WERI-Rb-1 (cell line): ENCODE measurements at regions not wholly inside any gene's neighbourhood (a gene's known extent, or its start where the extent isn't known, plus 50 kb on each side); places are given as distances from the start of the nearest gene placed in this dataset.

ENCODE experiments used
- DNase-seq: peaks from one replicate; pipeline ENCODE4 v3.0.0-alpha.2; 2020
- H3K27ac ChIP-seq: fragments of 250-450 bp; sonication (Bioruptor Pico); 2 replicates; pipeline ENCODE4 v1.5.1; 2020; ENCODE audit warnings: mild to moderate bottlenecking, moderate library complexity
- H3K27me3 ChIP-seq: fragments of 250-450 bp; sonication (Bioruptor Pico); 2 replicates; pipeline ENCODE4 v1.5.1; 2021; ENCODE audit warnings: mild to moderate bottlenecking, low read depth, moderate library complexity; ENCODE audit not compliant: insufficient read depth, severe bottlenecking
- H3K36me3 ChIP-seq: fragments of 250-450 bp; sonication (Bioruptor Pico); 2 replicates; pipeline ENCODE4 v1.5.1; 2020; ENCODE audit warnings: mild to moderate bottlenecking, moderate library complexity
- H3K4me3 ChIP-seq: 2 replicates; pipeline ENCODE4 v1.5.1; 2011; ENCODE audit warnings: low read depth, mild to moderate bottlenecking, control low read depth, low read length
- H3K9me3 ChIP-seq: fragments of 250-450 bp; sonication (Bioruptor Pico); 2 replicates; pipeline ENCODE4 v1.5.1; 2021; ENCODE audit warnings: mild to moderate bottlenecking, moderate library complexity; ENCODE audit not compliant: severe bottlenecking
- CTCF ChIP-seq: IDR thresholded peaks from 2 replicates; pipeline ENCODE4 v1.5.1; 2011; ENCODE audit warnings: low read depth, mild to moderate bottlenecking, control low read depth, inconsistent platforms, low read length

- TF ChIP-seq CTCF = no peak
- DNase-seq = no peak
- H3K36me3 ChIP-seq = no peaks in the 10 kb centered on the region
- H3K9me3 ChIP-seq = no peaks in the 10 kb centered on the region
- H3K4me3 ChIP-seq = no peak overlapping the region
- H3K27ac ChIP-seq = no peak overlapping the region
- no peaks in the 10 kb centered on the region for H3K27me3 ChIP-seq
Observed at GRCh38 chr12:66740732-66741131, 61.9 kb upstream of the GRIP1 start.

- Histone ChIP-seq H3K36me3 (no peaks in the 10 kb centered on the region), H3K9me3 (no peaks in the 10 kb centered on the region), H3K4me3 (no peak overlapping the region), H3K27me3 (no peaks in the 10 kb centered on the region), H3K27ac (no peak overlapping the region)
- TF ChIP-seq CTCF = no peak
- DNase-seq = no peak
Observed at GRCh38 chr12:66741919-66742318, 63.0 kb upstream of the GRIP1 start.

- H3K9me3 ChIP-seq = no peaks in the 10 kb centered on the region
- H3K27ac ChIP-seq = no peak overlapping the region
- H3K4me3 ChIP-seq = no peak overlapping the region
- no peak for TF ChIP-seq CTCF
- H3K27me3 ChIP-seq = no peaks in the 10 kb centered on the region
- DNase-seq = no peak
- no peaks in the 10 kb centered on the region for H3K36me3 ChIP-seq
Observed at GRCh38 chr12:66742508-66743367, 63.9 kb upstream of the GRIP1 start.

DNA sequence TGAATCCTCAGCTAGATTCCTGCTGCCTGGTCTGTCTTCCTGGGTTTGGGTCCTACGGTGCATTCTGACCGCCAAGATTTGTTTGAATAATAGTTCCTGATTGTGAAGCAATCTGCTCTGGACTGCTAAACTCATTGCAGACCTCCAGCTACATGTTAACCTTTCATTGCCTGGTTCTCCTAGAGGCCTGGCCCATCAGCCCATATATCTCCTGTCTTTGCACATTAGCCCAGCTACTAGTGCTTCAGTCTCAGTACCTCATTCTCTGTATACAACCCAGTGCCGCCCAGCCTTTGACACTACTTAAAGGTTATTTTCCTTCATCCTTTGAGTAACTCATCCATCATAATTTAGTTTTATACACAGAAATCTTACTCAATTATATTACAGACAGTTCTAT lies 65.6 kb upstream of the GRIP1 start:
- no peak for TF ChIP-seq CTCF
- Histone ChIP-seq H3K27ac (no peak overlapping the region), H3K9me3 (no peaks in the 10 kb centered on the region), H3K27me3 (no peaks in the 10 kb centered on the region), H3K36me3 (no peaks in the 10 kb centered on the region), H3K4me3 (no peak overlapping the region)
- DNase-seq = no peak

- Histone ChIP-seq H3K27ac (no peak overlapping the region), H3K36me3 (no peaks in the 10 kb centered on the region), H3K4me3 (no peak overlapping the region), H3K9me3 (no peaks in the 10 kb centered on the region), H3K27me3 (no peaks in the 10 kb centered on the region)
- TF ChIP-seq CTCF = no peak
- DNase-seq = no peak
Observed at GRCh38 chr12:66744956-66745383, 66.1 kb upstream of the GRIP1 start.
